ENCODE measurements at regions not wholly inside any gene's neighbourhood (a gene's known extent, or its start where the extent isn't known, plus 50 kb on each side); places are given as distances from the start of the nearest gene placed in this dataset.
"Not testable (repeated sequence)": the region's sequence is repeated elsewhere in the genome, so short reads cannot be mapped to it uniquely, and the experiment has no call there.

- no peak for DNase-seq
Measured at GRCh38 chr14:85075694-85076476, 454.1 kb upstream of the FLRT2 start.

- not testable (repeated sequence) for DNase-seq
Measured at GRCh38 chr14:85077716-85078115, 452.2 kb upstream of the FLRT2 start.

- no peak for DNase-seq
Measured at GRCh38 chr14:85079842-85080730, 449.9 kb upstream of the FLRT2 start.

GRCh38 chr14:85084344-85084743 lies 445.6 kb upstream of the FLRT2 start:
- DNase-seq: no peak

- DNase-seq: no peak
Measured at GRCh38 chr14:85085981-85086380, 444.0 kb upstream of the FLRT2 start.

- DNase-seq: no peak
Measured at GRCh38 chr14:85087201-85087600, 442.7 kb upstream of the FLRT2 start.

- DNase-seq: no peak
Measured at GRCh38 chr14:85088192-85088591, 441.8 kb upstream of the FLRT2 start.

GRCh38 chr14:85090681-85091080 lies 439.3 kb upstream of the FLRT2 start:
- no peak for DNase-seq

- DNase-seq: no peak
Measured at GRCh38 chr14:85093631-85094330, 436.2 kb upstream of the FLRT2 start.

- DNase-seq: no peak
Measured at GRCh38 chr14:85102591-85102990, 427.4 kb upstream of the FLRT2 start.

- no peak for DNase-seq
Measured at GRCh38 chr14:85106506-85106905, 423.4 kb upstream of the FLRT2 start.

GRCh38 chr14:85112762-85113161 lies 417.2 kb upstream of the FLRT2 start:
- DNase-seq: no peak

GRCh38 chr14:85115921-85116320 lies 414.0 kb upstream of the FLRT2 start:
- DNase-seq: no peak

GRCh38 chr14:85118274-85118673 lies 411.7 kb upstream of the FLRT2 start:
- no peak for DNase-seq

GRCh38 chr14:85122690-85123089 lies 407.3 kb upstream of the FLRT2 start:
- no peak for DNase-seq

GRCh38 chr14:85123755-85124154 lies 406.2 kb upstream of the FLRT2 start:
- DNase-seq: no peak

- DNase-seq: no peak
Measured at GRCh38 chr14:85124631-85125290, 405.2 kb upstream of the FLRT2 start.

GRCh38 chr14:85125291-85125670 lies 404.7 kb upstream of the FLRT2 start:
- no peak for DNase-seq

GRCh38 chr14:85129921-85130320 lies 400.0 kb upstream of the FLRT2 start:
- no peak for DNase-seq

GRCh38 chr14:85131226-85131922 lies 398.6 kb upstream of the FLRT2 start:
- DNase-seq: no peak

GRCh38 chr14:85142982-85143381 lies 387.0 kb upstream of the FLRT2 start:
- DNase-seq: no peak

- no peak for DNase-seq
Measured at GRCh38 chr14:85146779-85147178, 383.2 kb upstream of the FLRT2 start.

All from right forelimb (tissue), 1 donor.